H9 (cell line): ENCODE measurements at regions not wholly inside any gene's neighbourhood (a gene's known extent, or its start where the extent isn't known, plus 50 kb on each side); places are given as distances from the start of the nearest gene placed in this dataset.

Experiments
- DNase-seq: peaks from one replicate; pipeline ENCODE4 v3.0.0-alpha.2; 2017
- H2AFZ ChIP-seq: one replicate; pipeline ENCODE4 v1.6.1; 2013; ENCODE audit warnings: mild to moderate bottlenecking, low read length, control low read depth, moderate library complexity
- H2AK5ac ChIP-seq: 2 replicates; pipeline ENCODE4 v1.6.1; 2013; ENCODE audit warnings: low read length, control low read depth, mixed read lengths; ENCODE audit not compliant: insufficient read length
- H2BK120ac ChIP-seq: one replicate; pipeline ENCODE4 v1.6.1; 2013; ENCODE audit warnings: low read depth, mild to moderate bottlenecking, low read length, control low read depth, inconsistent platforms; ENCODE audit not compliant: poor library complexity, severe bottlenecking
- H2BK12ac ChIP-seq: 2 replicates; pipeline ENCODE4 v1.6.1; 2013; ENCODE audit warnings: low read length, control low read depth, mixed read lengths, low read depth; ENCODE audit not compliant: insufficient read length
- H2BK15ac ChIP-seq: 2 replicates; pipeline ENCODE4 v1.6.1; 2013; ENCODE audit warnings: low read depth, low read length, control low read depth
- H2BK20ac ChIP-seq: one replicate; pipeline ENCODE4 v1.6.1; 2013; ENCODE audit warnings: low read depth, mild to moderate bottlenecking, low read length, control low read depth, inconsistent platforms; ENCODE audit not compliant: poor library complexity, severe bottlenecking
- H2BK5ac ChIP-seq: 2 replicates; pipeline ENCODE4 v1.6.1; 2013; ENCODE audit warnings: low read length, control low read depth, mixed read lengths; ENCODE audit not compliant: insufficient read length
- H3K14ac ChIP-seq: 2 replicates; pipeline ENCODE4 v1.6.1; 2013; ENCODE audit warnings: low read length, control low read depth; ENCODE audit not compliant: insufficient read depth
- H3K18ac ChIP-seq: 2 replicates; pipeline ENCODE4 v1.6.1; 2013; ENCODE audit warnings: low read depth, mild to moderate bottlenecking, mixed read lengths, low read length, control low read depth; ENCODE audit not compliant: insufficient read length
- H3K23ac ChIP-seq: 2 replicates; pipeline ENCODE4 v1.6.1; 2013; ENCODE audit warnings: low read length, control low read depth, mixed read lengths, low read depth; ENCODE audit not compliant: insufficient read length
- H3K23me2 ChIP-seq: 2 replicates; pipeline ENCODE4 v1.6.1; 2013; ENCODE audit warnings: low read depth, mild to moderate bottlenecking, mixed read lengths, low read length, control low read depth; ENCODE audit not compliant: insufficient read length, poor library complexity, severe bottlenecking
- H3K27ac ChIP-seq: 2 replicates; pipeline ENCODE4 v1.5.1; 2013; ENCODE audit warnings: low read length, control low read depth, mixed read lengths, low read depth; ENCODE audit not compliant: insufficient read length
- H3K27me3 ChIP-seq: 2 replicates; pipeline ENCODE4 v1.6.1; 2013; ENCODE audit warnings: low read length, control low read depth, inconsistent platforms; ENCODE audit not compliant: insufficient read depth
- H3K4ac ChIP-seq: 2 replicates; pipeline ENCODE4 v1.6.1; 2013; ENCODE audit warnings: low read depth, mild to moderate bottlenecking, control low read depth, inconsistent platforms, low read length, moderate library complexity
- H3K4me1 ChIP-seq: 2 replicates; pipeline ENCODE4 v1.6.1; 2013; ENCODE audit warnings: low read length, control low read depth, inconsistent platforms; ENCODE audit not compliant: insufficient read depth
- H3K4me2 ChIP-seq: 2 replicates; pipeline ENCODE4 v1.6.1; 2013; ENCODE audit warnings: low read length, control low read depth, mixed read lengths; ENCODE audit not compliant: insufficient read length, insufficient read depth
- H3K56ac ChIP-seq: 2 replicates; pipeline ENCODE4 v1.6.1; 2013; ENCODE audit warnings: low read depth, mild to moderate bottlenecking, mixed read lengths, low read length, control low read depth; ENCODE audit not compliant: insufficient read length
- H3K79me1 ChIP-seq: 2 replicates; pipeline ENCODE4 v1.6.1; 2013; ENCODE audit warnings: low read depth, mild to moderate bottlenecking, moderate library complexity, low read length, control low read depth, inconsistent platforms; ENCODE audit not compliant: insufficient read depth, poor library complexity, severe bottlenecking
- H3K79me2 ChIP-seq: 2 replicates; pipeline ENCODE4 v1.6.1; 2013; ENCODE audit warnings: low read length, control low read depth, inconsistent platforms; ENCODE audit not compliant: insufficient read depth
- H3K9ac ChIP-seq: 2 replicates; pipeline ENCODE4 v1.6.1; 2013; ENCODE audit warnings: low read length, control low read depth, mixed read lengths; ENCODE audit not compliant: insufficient read length; ENCODE audit errors: extremely low read depth
- H3K9me3 ChIP-seq: one replicate; pipeline ENCODE4 v1.6.1; 2013; ENCODE audit warnings: low read depth, low read length, inconsistent platforms; ENCODE audit not compliant: control insufficient read depth
- H3T11ph ChIP-seq: one replicate; pipeline ENCODE4 v1.6.1; 2013; ENCODE audit warnings: mild to moderate bottlenecking, low read length, control low read depth, inconsistent platforms
- H4K20me1 ChIP-seq: one replicate; pipeline ENCODE4 v1.6.1; 2013; ENCODE audit not compliant: control insufficient read depth, insufficient read length, insufficient read depth
- H4K5ac ChIP-seq: 2 replicates; pipeline ENCODE4 v1.6.1; 2013; ENCODE audit warnings: low read depth, mild to moderate bottlenecking, mixed read lengths, low read length, control low read depth; ENCODE audit not compliant: insufficient read length
- H4K8ac ChIP-seq: replicated peaks from 2 replicates; pipeline ENCODE4 v1.6.1; 2013; ENCODE audit warnings: low read length, control low read depth, mixed read lengths, low read depth; ENCODE audit not compliant: insufficient read length
- H4K91ac ChIP-seq: 2 replicates; pipeline ENCODE4 v1.6.1; 2013; ENCODE audit warnings: low read depth, mild to moderate bottlenecking, moderate library complexity, mixed read lengths, low read length, control low read depth; ENCODE audit not compliant: insufficient read length
- H3K27ac Mint-ChIP-seq, 3 experiments: 2 replicates in 2 of 3; 3 replicates in 1 of 3; pipeline ENCODE4 v1.8.0; 2020 to 2021; ENCODE audit warnings: mixed read lengths in 3 of 3, mild to moderate bottlenecking in 1 of 3, moderate library complexity in 1 of 3
- H3K27me3 Mint-ChIP-seq: 2 replicates; pipeline ENCODE4 v1.8.0; 2021; ENCODE audit warnings: low read depth, mild to moderate bottlenecking, moderate library complexity, mixed read lengths
- H3K36me3 Mint-ChIP-seq, 3 experiments: 2 replicates in 2 of 3; 3 replicates in 1 of 3; pipeline ENCODE4 v1.8.0; 2020 to 2021; ENCODE audit warnings: low read depth in 3 of 3, mixed read lengths in 3 of 3; ENCODE audit not compliant: insufficient read depth in 1 of 3
- H3K4me1 Mint-ChIP-seq, 2 experiments: 2 replicates each; pipeline ENCODE4 v1.8.0; 2020; ENCODE audit warnings: mixed read lengths in 2 of 2
- H3K4me3 Mint-ChIP-seq, 2 experiments: 2 replicates in 1 of 2; 3 replicates in 1 of 2; pipeline ENCODE4 v1.8.0; 2020 to 2021; ENCODE audit warnings: mild to moderate bottlenecking in 2 of 2, mixed read lengths in 2 of 2, moderate library complexity in 1 of 2
- H3K9me3 Mint-ChIP-seq, 2 experiments: 2 replicates in 1 of 2; 3 replicates in 1 of 2; pipeline ENCODE4 v1.8.0; 2020; ENCODE audit warnings: mild to moderate bottlenecking in 2 of 2, mixed read lengths in 2 of 2, moderate library complexity in 1 of 2
- TF ChIP-seq, protein P1 (sequence below): fragments of 200-600 bp; sonication (generic); conservative IDR thresholded peaks from 3 replicates; pipeline ENCODE4 v1.8.0; 2021; ENCODE audit warnings: antibody characterized with exemption, mild to moderate bottlenecking

DNA sequence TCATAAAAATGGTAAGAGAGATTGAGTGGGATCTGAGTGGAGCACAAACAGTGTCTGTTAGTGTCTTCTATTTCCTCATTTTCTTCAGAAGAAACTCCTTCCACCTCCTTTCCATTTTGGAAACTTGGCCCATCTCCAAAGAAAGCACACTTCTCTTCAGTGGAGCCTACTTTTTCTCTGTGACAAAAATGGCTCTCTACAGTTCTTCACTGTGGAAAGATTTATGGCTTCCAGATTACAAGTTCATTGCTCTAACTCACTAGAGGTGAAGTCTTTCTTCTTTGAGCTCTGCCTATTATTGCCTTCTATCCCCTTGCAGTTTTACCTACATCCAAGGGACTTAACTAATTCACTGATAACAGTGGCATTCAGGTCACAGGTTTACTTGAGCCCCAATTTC, 325.8 kb downstream of the ANTXR2 start:
- Mint-ChIP-seq H3K27me3 (no peaks in the 10 kb centered on the region), H3K27ac (no peak overlapping the region), H3K4me1 (no peaks in the 10 kb centered on the region), H3K4me3 (no peak overlapping the region), H3K9me3 (no peaks in the 10 kb centered on the region), H3K36me3 (no peaks in the 10 kb centered on the region)
- H3T11ph ChIP-seq, result no peak overlapping the region
- no peak overlapping the region for H2AFZ ChIP-seq
- no peaks in the 10 kb centered on the region for H3K79me2 ChIP-seq
- H3K79me1 ChIP-seq, result no peaks in the 10 kb centered on the region
- H3K23ac ChIP-seq, result no peak overlapping the region
- H2BK120ac ChIP-seq, result no peak overlapping the region
- no peak overlapping the region for H4K8ac ChIP-seq
- H3K56ac ChIP-seq, result no peak overlapping the region
- no peak overlapping the region for H3K4ac ChIP-seq
- H3K4me1 ChIP-seq, result no peaks in the 10 kb centered on the region
- H3K27ac ChIP-seq, result no peak overlapping the region
- no peaks in the 10 kb centered on the region for H3K9me3 ChIP-seq
- no peak overlapping the region for H2BK15ac ChIP-seq
- no peak overlapping the region for H2AK5ac ChIP-seq
- H2BK20ac ChIP-seq, result no peak overlapping the region
- H3K14ac ChIP-seq, result no peak overlapping the region
- H4K20me1 ChIP-seq, result no peaks in the 10 kb centered on the region
- H2BK12ac ChIP-seq, result no peak overlapping the region
- TF ChIP-seq, protein P1, sequence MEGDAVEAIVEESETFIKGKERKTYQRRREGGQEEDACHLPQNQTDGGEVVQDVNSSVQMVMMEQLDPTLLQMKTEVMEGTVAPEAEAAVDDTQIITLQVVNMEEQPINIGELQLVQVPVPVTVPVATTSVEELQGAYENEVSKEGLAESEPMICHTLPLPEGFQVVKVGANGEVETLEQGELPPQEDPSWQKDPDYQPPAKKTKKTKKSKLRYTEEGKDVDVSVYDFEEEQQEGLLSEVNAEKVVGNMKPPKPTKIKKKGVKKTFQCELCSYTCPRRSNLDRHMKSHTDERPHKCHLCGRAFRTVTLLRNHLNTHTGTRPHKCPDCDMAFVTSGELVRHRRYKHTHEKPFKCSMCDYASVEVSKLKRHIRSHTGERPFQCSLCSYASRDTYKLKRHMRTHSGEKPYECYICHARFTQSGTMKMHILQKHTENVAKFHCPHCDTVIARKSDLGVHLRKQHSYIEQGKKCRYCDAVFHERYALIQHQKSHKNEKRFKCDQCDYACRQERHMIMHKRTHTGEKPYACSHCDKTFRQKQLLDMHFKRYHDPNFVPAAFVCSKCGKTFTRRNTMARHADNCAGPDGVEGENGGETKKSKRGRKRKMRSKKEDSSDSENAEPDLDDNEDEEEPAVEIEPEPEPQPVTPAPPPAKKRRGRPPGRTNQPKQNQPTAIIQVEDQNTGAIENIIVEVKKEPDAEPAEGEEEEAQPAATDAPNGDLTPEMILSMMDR, result no peak
- no peak overlapping the region for H3K9ac ChIP-seq
- DNase-seq, result no peak
- H3K18ac ChIP-seq, result no peak overlapping the region
- no peaks in the 10 kb centered on the region for H3K23me2 ChIP-seq
- H3K4me2 ChIP-seq, result no peak overlapping the region
- H4K5ac ChIP-seq, result no peak overlapping the region
- no peak overlapping the region for H4K91ac ChIP-seq
- H2BK5ac ChIP-seq, result no peak overlapping the region
- H3K27me3 ChIP-seq, result no peaks in the 10 kb centered on the region
